Esophagus muscularis mucosa (tissue), 4 donors: ENCODE measurements at regions not wholly inside any gene's neighbourhood (a gene's known extent, or its start where the extent isn't known, plus 50 kb on each side); places are given as distances from the start of the nearest gene placed in this dataset.
"Not testable (repeated sequence)": the region's sequence is repeated elsewhere in the genome, so short reads cannot be mapped to it uniquely, and the experiment has no call there.

Experiments
- DNase-seq: peaks from one replicate; pipeline ENCODE4 v3.0.0-alpha.2; 2017; ENCODE audit errors: extremely low spot score
- H3K27ac ChIP-seq, 4 donors: fragments of 200-600 bp; sonication (generic); replicated peaks in 1 of 4; 1 replicate in 3 of 4; 2 replicates in 1 of 4; pipeline ENCODE4 v1.5.1; 2016 to 2019; ENCODE audit warnings: mild to moderate bottlenecking in 1 of 4
- H3K27me3 ChIP-seq, 4 donors: fragments of 200-600 bp; sonication (generic); one replicate each; pipeline versions ENCODE4 v1.5.1 to v1.6.0; 2016 to 2019
- H3K36me3 ChIP-seq, 4 donors: fragments of 200-600 bp; sonication (generic); one replicate each; pipeline ENCODE4 v1.5.1; 2016 to 2019
- H3K4me1 ChIP-seq, 4 donors: fragments of 200-600 bp; sonication (generic); one replicate each; pipeline ENCODE4 v1.5.1; 2016 to 2019
- H3K4me3 ChIP-seq, 4 donors: fragments of 200-600 bp; sonication (generic); 1 replicate in 2 of 4; 2 replicates in 2 of 4; pipeline ENCODE4 v1.5.1; 2016 to 2019; ENCODE audit warnings: mild to moderate bottlenecking in 4 of 4, moderate library complexity in 1 of 4
- H3K9me3 ChIP-seq, 4 donors: fragments of 200-600 bp; sonication (generic); 1 replicate in 3 of 4; 2 replicates in 1 of 4; pipeline ENCODE4 v1.5.1; 2016 to 2019
- CTCF ChIP-seq, 3 experiments: fragments of 200-600 bp in 2 of 3; fragments of 450-650 bp in 1 of 3; sonication (generic) in 2 of 3; IDR thresholded peaks; one replicate each; pipeline ENCODE4 v1.5.1; 2017 to 2019; ENCODE audit warnings: antibody characterized with exemption in 3 of 3, mild to moderate bottlenecking in 2 of 3, moderate library complexity in 1 of 3
- EP300 ChIP-seq: sonication (generic); formaldehyde crosslinking; IDR thresholded peaks from one replicate; pipeline ENCODE4 v1.6.1; 2017; ENCODE audit warnings: antibody characterized with exemption
- POLR2A ChIP-seq: fragments of 450-650 bp; IDR thresholded peaks from one replicate; pipeline ENCODE4 v1.6.1; 2017; ENCODE audit warnings: antibody characterized with exemption, moderate library complexity, mild to moderate bottlenecking, low read depth
- POLR2AphosphoS5 ChIP-seq, 2 donors: sonication (generic); formaldehyde crosslinking; IDR thresholded peaks; one replicate each; pipeline ENCODE4 v1.6.1; 2017; ENCODE audit warnings: antibody characterized with exemption in 2 of 2
- WGBS: methylation state at CpG from one replicate; pipeline ENCODE4 v1.1.5; 2018; 5-methylcytosine and 5-hydroxymethylcytosine counted together
- intact Hi-C: fragments of 100-400 bp; cut with DNase I; formaldehyde crosslinking; loops from one replicate; pipeline ENCODE4 v1.15.1; 2023

DNA sequence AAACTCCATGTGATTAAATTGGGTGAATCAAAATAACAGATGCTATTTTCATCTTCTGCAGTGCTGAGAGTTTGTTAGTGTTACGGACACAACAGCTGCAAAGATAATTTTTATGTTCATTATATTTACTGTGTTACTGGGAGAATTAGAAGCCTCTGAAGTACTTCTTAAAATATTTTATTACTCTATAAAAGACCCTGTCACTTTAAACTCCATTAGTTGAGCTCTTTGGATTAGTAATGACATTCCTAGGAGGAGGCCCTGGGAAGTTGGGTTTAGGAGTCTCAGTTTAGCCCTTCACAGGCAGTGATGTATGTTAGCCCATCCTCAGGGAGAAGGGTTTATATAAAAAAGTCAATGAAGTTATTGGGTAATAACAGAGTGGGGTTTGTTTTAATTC lies 596.7 kb downstream of the JRKL start:
- no peak for TF ChIP-seq EP300
- TF ChIP-seq CTCF (IDR thresholded peaks at IDR 0.05), result no peak
- no peak for TF ChIP-seq POLR2A
- no peak for TF ChIP-seq POLR2AphosphoS5 (IDR thresholded peaks at IDR 0.05)
- Histone ChIP-seq H3K4me3 (no peak overlapping the region), H3K36me3 (no peaks in the 10 kb centered on the region), H3K9me3 (no peaks in the 10 kb centered on the region), H3K27ac (no peak overlapping the region), H3K4me1 (no peaks in the 10 kb centered on the region), H3K27me3 (no peaks in the 10 kb centered on the region)
- no peak for DNase-seq
- intact Hi-C loops, result no loop called here
- 87% methylated on average over 1 of the region's 1 CpG for WGBS

GRCh38 chr11:96990914-96991313 lies 601.1 kb downstream of the JRKL start:
- H3K27ac ChIP-seq, result no peak overlapping the region
- H3K4me1 ChIP-seq, result no peaks in the 10 kb centered on the region
- H3K9me3 ChIP-seq, result no peaks in the 10 kb centered on the region
- no peaks in the 10 kb centered on the region for H3K27me3 ChIP-seq
- DNase-seq, result no peak
- no peaks in the 10 kb centered on the region for H3K36me3 ChIP-seq
- TF ChIP-seq EP300, result no peak
- TF ChIP-seq CTCF (IDR thresholded peaks at IDR 0.05), result no peak
- TF ChIP-seq POLR2AphosphoS5 (IDR thresholded peaks at IDR 0.05), result no peak
- no peak for TF ChIP-seq POLR2A
- no peak overlapping the region for H3K4me3 ChIP-seq
- intact Hi-C loops, result no loop called here
- 58% methylated on average over 2 of the region's 2 CpGs for WGBS

DNA sequence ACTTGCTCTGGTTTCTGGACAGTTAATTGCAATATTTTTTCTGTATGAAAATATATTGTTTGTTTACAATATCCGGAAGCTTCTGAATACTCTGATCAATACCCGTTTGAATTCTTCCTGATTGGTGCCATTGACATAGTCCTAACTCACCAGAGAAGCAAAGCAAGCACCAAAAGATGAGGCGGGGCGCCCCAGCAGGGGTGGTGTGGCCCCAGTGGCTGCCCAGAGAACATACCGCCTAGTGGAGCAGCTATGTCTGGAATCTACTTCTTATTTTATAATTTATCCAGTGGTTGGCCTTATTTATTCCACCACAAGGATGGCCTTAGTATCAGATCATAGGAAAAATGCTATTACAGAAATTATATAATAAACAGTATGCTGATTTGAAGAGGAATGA lies 610.7 kb downstream of the JRKL start:
- Histone ChIP-seq H3K27ac (no peak overlapping the region), H3K36me3 (no peaks in the 10 kb centered on the region), H3K27me3 (no peaks in the 10 kb centered on the region), H3K4me3 (no peak overlapping the region), H3K9me3 (no peaks in the 10 kb centered on the region), H3K4me1 (no peaks in the 10 kb centered on the region)
- TF ChIP-seq POLR2A, result no peak
- TF ChIP-seq EP300, result no peak
- TF ChIP-seq POLR2AphosphoS5 (IDR thresholded peaks at IDR 0.05), result no peak
- no peak for TF ChIP-seq CTCF (IDR thresholded peaks at IDR 0.05)
- WGBS, result 90% methylated on average over 5 of the region's 5 CpGs
- DNase-seq, result no peak
- intact Hi-C loops, result no loop called here

- no peak for TF ChIP-seq POLR2A
- no peak for TF ChIP-seq POLR2AphosphoS5 (IDR thresholded peaks at IDR 0.05)
- TF ChIP-seq EP300, result no peak
- Histone ChIP-seq H3K27me3 (no peaks in the 10 kb centered on the region), H3K4me3 (no peak overlapping the region), H3K9me3 (no peaks in the 10 kb centered on the region), H3K36me3 (no peaks in the 10 kb centered on the region), H3K27ac (no peak overlapping the region), H3K4me1 (no peaks in the 10 kb centered on the region)
- DNase-seq, result no peak
- WGBS, result 80% methylated on average over 2 of the region's 2 CpGs
- intact Hi-C loops, result no loop called here
Measured at GRCh38 chr11:97007283-97007682, 617.5 kb downstream of the JRKL start.

DNA sequence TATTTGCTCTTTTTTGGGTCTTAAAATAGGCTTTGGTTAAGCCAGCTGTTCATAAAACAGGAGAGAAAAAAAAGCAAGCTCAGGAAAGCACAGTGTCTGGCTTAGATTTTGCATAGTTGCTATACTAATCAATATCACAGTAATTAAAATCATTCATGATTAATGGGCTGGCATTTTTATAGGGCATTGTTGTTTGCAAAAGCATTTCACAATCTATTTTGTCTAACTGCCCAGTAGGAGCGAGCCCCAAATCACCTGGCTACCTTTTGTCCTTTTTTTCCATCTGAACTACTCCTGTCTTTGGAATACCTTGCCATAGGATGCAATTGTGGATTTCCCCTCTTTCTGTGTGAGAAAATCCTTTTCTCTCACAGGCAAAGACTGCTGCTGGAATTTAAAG lies 619.8 kb downstream of the JRKL start:
- H3K27me3 ChIP-seq, result no peaks in the 10 kb centered on the region
- H3K4me3 ChIP-seq, result no peak overlapping the region
- H3K36me3 ChIP-seq, result no peaks in the 10 kb centered on the region
- no peak overlapping the region for H3K27ac ChIP-seq
- H3K9me3 ChIP-seq, result no peaks in the 10 kb centered on the region
- no peak for TF ChIP-seq POLR2AphosphoS5 (IDR thresholded peaks at IDR 0.05)
- no peak for TF ChIP-seq CTCF (IDR thresholded peaks at IDR 0.05)
- no peak for TF ChIP-seq POLR2A
- no peak for TF ChIP-seq EP300
- intact Hi-C loops, result no loop called here
- WGBS, result 86% methylated on average over 1 of the region's 1 CpG
- DNase-seq, result no peak
- no peaks in the 10 kb centered on the region for H3K4me1 ChIP-seq

DNA sequence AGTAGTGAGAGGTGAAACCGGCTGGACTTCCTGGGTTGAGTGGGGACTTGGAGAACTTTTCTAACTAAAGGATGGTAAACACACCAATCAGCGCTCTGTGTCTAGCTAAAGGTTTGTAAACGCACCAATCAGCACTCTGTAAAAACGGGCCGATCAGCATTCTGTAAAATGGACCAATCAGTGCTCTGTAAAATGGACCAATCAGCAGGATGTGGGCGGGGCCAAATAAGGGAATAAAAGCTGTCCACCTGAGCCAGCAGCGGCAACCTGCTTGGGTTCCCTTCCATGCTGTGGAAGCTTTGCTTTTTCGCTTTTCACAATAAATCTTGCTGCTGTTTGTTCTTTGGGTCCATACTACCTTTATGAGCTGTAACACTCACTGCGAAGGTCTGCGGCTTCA lies 621.2 kb downstream of the JRKL start:
- H3K36me3 ChIP-seq, H3K27me3 ChIP-seq, intact Hi-C loops, H3K4me1 ChIP-seq, DNase-seq, H3K4me3 ChIP-seq, H3K27ac ChIP-seq, H3K9me3 ChIP-seq: not testable (repeated sequence)
- 85% methylated on average over 10 of the region's 10 CpGs for whole genome bisulfite sequencing
